Nephron (organoid): ENCODE measurements at regions not wholly inside any gene's neighbourhood (a gene's known extent, or its start where the extent isn't known, plus 50 kb on each side); places are given as distances from the start of the nearest gene placed in this dataset.

Source experiments
- H3K27ac Mint-ChIP-seq, 3 experiments: 2 replicates each; pipeline ENCODE4 v1.8.0; 2020; ENCODE audit warnings: mixed read lengths in 3 of 3, mild to moderate bottlenecking in 2 of 3, moderate library complexity in 1 of 3
- H3K27me3 Mint-ChIP-seq: 2 replicates; pipeline ENCODE4 v1.8.0; 2021; ENCODE audit warnings: low read depth, mild to moderate bottlenecking, moderate library complexity, mixed read lengths
- H3K36me3 Mint-ChIP-seq: 2 replicates; pipeline ENCODE4 v1.8.0; 2020; ENCODE audit warnings: low read depth, mixed read lengths
- H3K4me1 Mint-ChIP-seq: 2 replicates; pipeline ENCODE4 v1.8.0; 2020; ENCODE audit warnings: mixed read lengths
- H3K4me3 Mint-ChIP-seq, 3 experiments: 2 replicates each; pipeline ENCODE4 v1.8.0; 2020; ENCODE audit warnings: mild to moderate bottlenecking in 3 of 3, mixed read lengths in 3 of 3, moderate library complexity in 2 of 3
- H3K9me3 Mint-ChIP-seq: 2 replicates; pipeline ENCODE4 v1.8.0; 2020; ENCODE audit warnings: mixed read lengths
- CTCF ChIP-seq, 3 experiments: fragments of 200-600 bp; sonication (generic); IDR thresholded peaks; one replicate each; pipeline ENCODE4 v1.5.0; 2021; ENCODE audit warnings: antibody characterized with exemption in 3 of 3; ENCODE audit not compliant: unreplicated experiment in 3 of 3

GRCh38 chr9:115715666-115716065, 437.9 kb upstream of the PAPPA start:
- Mint-ChIP-seq H3K4me3 (no peak overlapping the region), H3K9me3 (no peaks in the 10 kb centered on the region)

GRCh38 chr9:115717298-115717697, 436.3 kb upstream of the PAPPA start:
- H3K27ac Mint-ChIP-seq = no peak overlapping the region
- H3K27me3 Mint-ChIP-seq = no peaks in the 10 kb centered on the region
- H3K9me3 Mint-ChIP-seq = no peaks in the 10 kb centered on the region
- H3K36me3 Mint-ChIP-seq = no peaks in the 10 kb centered on the region
- no peak overlapping the region for H3K4me3 Mint-ChIP-seq
- no peaks in the 10 kb centered on the region for H3K4me1 Mint-ChIP-seq
- no peak for TF ChIP-seq CTCF (IDR thresholded peaks at IDR 0.05; ENCODE audit: unreplicated experiment in 3 of 3)

More at GRCh38 chr9:115715666-115716065, 437.9 kb upstream of the PAPPA start:
- Mint-ChIP-seq H3K4me1 (no peaks in the 10 kb centered on the region), H3K36me3 (no peaks in the 10 kb centered on the region), H3K27me3 (no peaks in the 10 kb centered on the region), H3K27ac (no peak overlapping the region)
- TF ChIP-seq CTCF (IDR thresholded peaks at IDR 0.05; ENCODE audit: unreplicated experiment in 3 of 3) = no peak

- H3K9me3 Mint-ChIP-seq = no peaks in the 10 kb centered on the region
- no peaks in the 10 kb centered on the region for H3K36me3 Mint-ChIP-seq
- no peak for TF ChIP-seq CTCF (IDR thresholded peaks at IDR 0.05; ENCODE audit: unreplicated experiment in 3 of 3)
- no peak overlapping the region for H3K27ac Mint-ChIP-seq
- H3K4me1 Mint-ChIP-seq = no peaks in the 10 kb centered on the region
- no peaks in the 10 kb centered on the region for H3K27me3 Mint-ChIP-seq
- no peak overlapping the region for H3K4me3 Mint-ChIP-seq
These were observed 435.8 kb upstream of the PAPPA start for GRCh38 chr9:115717711-115718173.

GRCh38 chr9:115730396-115730795, 423.2 kb upstream of the PAPPA start:
- Mint-ChIP-seq H3K27me3 (no peaks in the 10 kb centered on the region), H3K27ac (no peak overlapping the region)

GRCh38 chr9:115730845-115731244, 422.7 kb upstream of the PAPPA start:
- TF ChIP-seq CTCF (IDR thresholded peaks at IDR 0.05; ENCODE audit: unreplicated experiment in 3 of 3) = no peak
- Mint-ChIP-seq H3K4me1 (peaks cover 10% of the 10 kb centered on the region), H3K27me3 (no peaks in the 10 kb centered on the region), H3K9me3 (peaks cover 30% of the 10 kb centered on the region), H3K4me3 (no peak overlapping the region), H3K36me3 (no peaks in the 10 kb centered on the region), H3K27ac (no peak overlapping the region)

More at GRCh38 chr9:115730396-115730795, 423.2 kb upstream of the PAPPA start:
- H3K36me3 Mint-ChIP-seq = no peaks in the 10 kb centered on the region
- H3K4me3 Mint-ChIP-seq = no peak overlapping the region
- H3K9me3 Mint-ChIP-seq = peaks cover 33% of the 10 kb centered on the region
- peaks cover 10% of the 10 kb centered on the region for H3K4me1 Mint-ChIP-seq
- TF ChIP-seq CTCF (IDR thresholded peaks at IDR 0.05; ENCODE audit: unreplicated experiment in 3 of 3) = no peak

GRCh38 chr9:115733318-115734110, 420.1 kb upstream of the PAPPA start:
- no peak for TF ChIP-seq CTCF (IDR thresholded peaks at IDR 0.05; ENCODE audit: unreplicated experiment in 3 of 3)
- Mint-ChIP-seq H3K27me3 (no peaks in the 10 kb centered on the region), H3K36me3 (no peaks in the 10 kb centered on the region), H3K4me1 (peaks cover 10% of the 10 kb centered on the region), H3K9me3 (peaks cover 6% of the 10 kb centered on the region), H3K27ac (peak overlapping the region; percentile 44 to 85 (median 63)), H3K4me3 (peak overlapping the region in 1 of 3 experiments; percentile 3)
